Endothelial cell (in vitro differentiated cells): ENCODE measurements at regions not wholly inside any gene's neighbourhood (a gene's known extent, or its start where the extent isn't known, plus 50 kb on each side); places are given as distances from the start of the nearest gene placed in this dataset.

ENCODE experiments used
- DNase-seq: peaks from one replicate; pipeline ENCODE4 v3.0.0; 2021; ENCODE audit warnings: low spot score
- H3K27ac Mint-ChIP-seq: one replicate; pipeline ENCODE4 v1.8.0; 2021; ENCODE audit warnings: mixed read lengths, inconsistent platforms; ENCODE audit not compliant: unreplicated experiment
- H3K27me3 Mint-ChIP-seq: one replicate; pipeline ENCODE4 v1.8.0; 2021; ENCODE audit warnings: mild to moderate bottlenecking, moderate library complexity, mixed read lengths, inconsistent platforms; ENCODE audit not compliant: unreplicated experiment
- H3K36me3 Mint-ChIP-seq: one replicate; pipeline ENCODE4 v1.8.0; 2021; ENCODE audit warnings: mild to moderate bottlenecking, low read depth, mixed read lengths, inconsistent platforms; ENCODE audit not compliant: unreplicated experiment
- H3K4me1 Mint-ChIP-seq: one replicate; pipeline ENCODE4 v1.8.0; 2021; ENCODE audit warnings: mild to moderate bottlenecking, mixed read lengths, inconsistent platforms; ENCODE audit not compliant: unreplicated experiment
- H3K4me3 Mint-ChIP-seq: one replicate; pipeline ENCODE4 v1.8.0; 2021; ENCODE audit warnings: mild to moderate bottlenecking, mixed read lengths, inconsistent platforms; ENCODE audit not compliant: unreplicated experiment
- H3K9me3 Mint-ChIP-seq: one replicate; pipeline ENCODE4 v1.8.0; 2021; ENCODE audit warnings: mixed read lengths, inconsistent platforms; ENCODE audit not compliant: unreplicated experiment
- TF ChIP-seq, protein P1 (sequence below): fragments of 200-600 bp; sonication (generic); IDR thresholded peaks from one replicate; pipeline ENCODE4 v1.5.0; 2021; ENCODE audit warnings: antibody characterized with exemption; ENCODE audit not compliant: unreplicated experiment

DNA sequence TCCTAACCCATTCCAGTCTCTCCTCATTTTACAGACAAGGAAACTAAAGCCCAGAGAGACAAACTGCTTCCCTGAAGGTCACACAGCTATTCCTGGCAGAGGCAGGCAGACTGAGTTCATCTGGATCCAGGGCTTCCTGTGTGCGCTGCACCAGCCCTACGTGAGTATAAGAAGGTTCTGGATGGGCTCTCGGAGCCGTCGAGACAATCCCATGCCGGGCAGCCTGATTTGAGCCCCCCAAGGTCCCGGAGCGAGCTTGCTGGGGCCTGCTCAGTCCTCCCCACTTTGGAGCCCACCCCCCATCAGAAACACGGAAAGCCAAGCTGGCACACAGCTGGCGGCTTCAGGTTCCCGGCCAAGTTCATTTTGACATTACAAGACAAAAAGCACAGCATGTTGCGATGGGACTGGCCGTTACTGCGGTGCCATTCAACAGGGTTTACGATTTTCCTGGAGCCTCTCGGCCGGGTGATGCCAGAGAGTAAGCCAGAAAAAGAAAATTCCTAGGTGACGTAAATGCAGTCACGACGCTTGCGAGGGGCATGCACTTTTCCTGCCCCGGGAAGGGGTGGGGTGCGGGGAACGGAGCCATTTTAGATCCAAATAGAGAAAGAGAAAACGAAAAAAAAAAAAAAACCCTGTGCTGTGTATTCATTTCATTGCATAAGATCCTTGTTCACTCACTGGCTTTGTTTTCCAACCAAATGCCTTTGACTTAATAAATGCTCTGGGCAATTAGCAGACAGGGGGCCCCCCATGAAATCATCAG lies 167.1 kb upstream of the FOXF1 start:
- Mint-ChIP-seq H3K27ac (no peak overlapping the region), H3K27me3 (peaks cover 12% of the 10 kb centered on the region), H3K9me3 (no peaks in the 10 kb centered on the region), H3K36me3 (no peaks in the 10 kb centered on the region), H3K4me1 (peaks cover 32% of the 10 kb centered on the region), H3K4me3 (no peak overlapping the region)
- DNase-seq, result no peak
- TF ChIP-seq, protein P1, sequence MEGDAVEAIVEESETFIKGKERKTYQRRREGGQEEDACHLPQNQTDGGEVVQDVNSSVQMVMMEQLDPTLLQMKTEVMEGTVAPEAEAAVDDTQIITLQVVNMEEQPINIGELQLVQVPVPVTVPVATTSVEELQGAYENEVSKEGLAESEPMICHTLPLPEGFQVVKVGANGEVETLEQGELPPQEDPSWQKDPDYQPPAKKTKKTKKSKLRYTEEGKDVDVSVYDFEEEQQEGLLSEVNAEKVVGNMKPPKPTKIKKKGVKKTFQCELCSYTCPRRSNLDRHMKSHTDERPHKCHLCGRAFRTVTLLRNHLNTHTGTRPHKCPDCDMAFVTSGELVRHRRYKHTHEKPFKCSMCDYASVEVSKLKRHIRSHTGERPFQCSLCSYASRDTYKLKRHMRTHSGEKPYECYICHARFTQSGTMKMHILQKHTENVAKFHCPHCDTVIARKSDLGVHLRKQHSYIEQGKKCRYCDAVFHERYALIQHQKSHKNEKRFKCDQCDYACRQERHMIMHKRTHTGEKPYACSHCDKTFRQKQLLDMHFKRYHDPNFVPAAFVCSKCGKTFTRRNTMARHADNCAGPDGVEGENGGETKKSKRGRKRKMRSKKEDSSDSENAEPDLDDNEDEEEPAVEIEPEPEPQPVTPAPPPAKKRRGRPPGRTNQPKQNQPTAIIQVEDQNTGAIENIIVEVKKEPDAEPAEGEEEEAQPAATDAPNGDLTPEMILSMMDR, result no peak

DNA sequence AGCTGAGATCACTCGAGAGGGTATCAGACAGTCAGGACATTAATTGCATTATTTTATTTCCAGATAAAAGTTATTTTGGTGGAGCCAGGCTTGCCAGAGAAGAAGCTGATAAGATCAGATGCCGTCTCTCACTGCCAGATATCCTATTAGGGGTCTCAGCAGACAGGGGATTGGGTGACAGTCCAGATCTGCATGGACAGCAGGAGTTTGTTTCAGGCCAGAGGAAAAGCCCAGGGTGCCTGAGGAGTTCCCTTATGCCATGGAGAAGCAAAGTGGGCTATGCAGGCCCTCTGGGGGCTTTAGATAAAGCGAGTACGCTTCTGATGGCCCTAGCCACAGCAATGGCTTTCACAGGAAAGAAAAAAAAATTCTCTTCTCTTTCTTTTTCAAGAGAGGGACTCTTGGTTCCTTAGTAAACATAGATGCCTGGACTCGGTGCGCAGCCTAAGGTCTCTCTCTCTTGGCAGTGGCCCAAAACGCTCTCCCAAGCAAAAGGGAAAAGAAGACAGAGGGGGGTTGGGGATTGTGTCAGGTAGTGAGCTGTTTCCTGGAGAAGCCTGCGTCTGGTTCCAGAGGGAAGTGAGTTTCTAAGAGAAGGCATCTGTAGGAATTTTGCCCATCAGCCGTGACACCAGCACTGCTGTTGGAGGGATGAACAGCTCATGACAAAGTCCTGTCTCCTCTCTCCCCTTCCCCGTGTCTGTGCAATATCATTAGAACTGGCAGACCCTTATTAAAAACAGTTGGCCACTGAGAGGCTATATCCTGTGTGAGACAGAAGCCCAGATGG lies 166.3 kb upstream of the FOXF1 start:
- Mint-ChIP-seq H3K36me3 (no peaks in the 10 kb centered on the region), H3K27ac (no peak overlapping the region), H3K27me3 (peaks cover 11% of the 10 kb centered on the region), H3K4me1 (peaks cover 32% of the 10 kb centered on the region), H3K9me3 (no peaks in the 10 kb centered on the region), H3K4me3 (no peak overlapping the region)
- TF ChIP-seq, protein P1, result no peak
- DNase-seq, result no peak

DNA sequence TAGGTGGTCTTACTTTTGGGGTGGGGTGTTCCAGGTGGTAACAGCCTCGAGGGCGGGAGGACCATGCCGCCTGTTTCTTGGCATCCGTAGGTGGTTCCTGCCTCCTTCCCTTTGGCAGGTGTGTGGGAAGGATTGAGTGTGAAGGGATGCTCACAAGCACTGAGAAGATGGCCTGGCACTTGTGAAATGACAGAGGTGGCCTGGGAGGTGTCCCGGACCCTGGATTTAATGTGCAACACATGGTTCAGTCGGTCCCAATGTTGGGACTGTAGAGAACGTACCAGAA lies 165.8 kb upstream of the FOXF1 start:
- no peak overlapping the region for H3K27ac Mint-ChIP-seq
- no peak for DNase-seq
- H3K4me3 Mint-ChIP-seq, result no peak overlapping the region
- H3K36me3 Mint-ChIP-seq, result no peaks in the 10 kb centered on the region
- H3K27me3 Mint-ChIP-seq, result peaks cover 5% of the 10 kb centered on the region
- TF ChIP-seq, protein P1, result no peak
- H3K4me1 Mint-ChIP-seq, result peaks cover 32% of the 10 kb centered on the region
- no peaks in the 10 kb centered on the region for H3K9me3 Mint-ChIP-seq

DNA sequence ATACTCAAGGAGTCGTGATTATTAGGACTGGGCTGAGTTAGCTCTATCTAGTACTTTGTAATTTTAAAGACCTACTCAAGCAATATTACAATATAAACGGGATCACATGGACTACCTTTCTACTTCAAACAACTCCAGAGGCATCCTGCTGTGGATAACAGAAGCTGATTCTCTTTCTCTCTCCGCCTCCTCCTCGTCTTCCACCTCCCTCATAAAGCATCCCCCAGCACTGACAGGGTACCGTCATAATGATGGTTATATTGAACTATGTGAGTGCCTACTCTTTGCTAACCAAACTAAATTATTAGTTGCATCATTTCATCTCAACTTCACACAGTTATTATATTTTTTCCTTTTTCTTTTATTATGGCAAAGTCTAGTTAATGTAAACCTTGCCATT lies 165.4 kb upstream of the FOXF1 start:
- H3K9me3 Mint-ChIP-seq, result no peaks in the 10 kb centered on the region
- H3K4me3 Mint-ChIP-seq, result no peak overlapping the region
- H3K27me3 Mint-ChIP-seq, result peaks cover 8% of the 10 kb centered on the region
- no peaks in the 10 kb centered on the region for H3K36me3 Mint-ChIP-seq
- no peak overlapping the region for H3K27ac Mint-ChIP-seq
- peaks cover 35% of the 10 kb centered on the region for H3K4me1 Mint-ChIP-seq
- TF ChIP-seq, protein P1, result no peak
- no peak for DNase-seq

DNA sequence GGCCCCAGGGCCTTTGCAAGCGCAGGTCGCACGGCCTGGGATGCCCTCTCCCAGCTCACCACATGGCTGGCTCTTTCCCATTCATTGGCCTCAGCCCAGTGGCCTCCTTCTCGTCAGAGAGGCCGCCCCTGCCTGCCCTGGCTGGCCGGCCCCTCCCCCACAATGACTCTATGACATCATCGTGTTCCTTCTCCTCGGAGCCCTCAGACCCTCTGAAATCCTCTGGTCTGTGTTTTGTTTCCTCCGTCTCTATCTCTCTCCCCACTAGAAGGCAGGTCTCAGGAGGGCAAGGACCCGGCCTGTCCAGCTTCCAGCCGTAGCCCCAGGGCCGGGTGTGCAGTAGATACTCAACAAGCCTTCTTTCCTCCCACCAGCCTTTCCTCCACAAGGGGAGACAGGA lies 164.8 kb upstream of the FOXF1 start:
- Mint-ChIP-seq H3K4me1 (peaks cover 40% of the 10 kb centered on the region), H3K36me3 (no peaks in the 10 kb centered on the region), H3K27me3 (peaks cover 8% of the 10 kb centered on the region), H3K27ac (no peak overlapping the region), H3K9me3 (no peaks in the 10 kb centered on the region), H3K4me3 (no peak overlapping the region)
- DNase-seq, result no peak
- TF ChIP-seq, protein P1, result no peak
